HCT116 (cell line): ENCODE measurements at regions not wholly inside any gene's neighbourhood (a gene's known extent, or its start where the extent isn't known, plus 50 kb on each side); places are given as distances from the start of the nearest gene placed in this dataset.
"Not testable (repeated sequence)": the region's sequence is repeated elsewhere in the genome, so short reads cannot be mapped to it uniquely, and the experiment has no call there.

Experiments
- CTCF ChIP-seq, 3 experiments: fragments of 200-600 bp in 1 of 3; sonication (generic) in 1 of 3; IDR thresholded peaks in 2 of 3; conservative IDR thresholded peaks in 1 of 3; 2 replicates each; pipeline ENCODE4 v1.5.1; 2012 to 2017; ENCODE audit warnings: low read depth in 2 of 3, low read length in 2 of 3, antibody characterized with exemption in 1 of 3, borderline replicate concordance in 1 of 3, control low read depth in 1 of 3, mild to moderate bottlenecking in 1 of 3, mixed read lengths in 1 of 3, mixed run types in 1 of 3, moderate library complexity in 1 of 3; ENCODE audit not compliant: insufficient read depth in 1 of 3
- EGR1 ChIP-seq: IDR thresholded peaks from 2 replicates; pipeline ENCODE4 v1.6.1; 2012; ENCODE audit warnings: low read depth
- EZH2 ChIP-seq: fragments of 200-600 bp; sonication (generic); IDR thresholded peaks from 2 replicates; pipeline ENCODE4 v1.6.1; 2017; ENCODE audit warnings: antibody characterized with exemption, mixed run types
- FOSL1 ChIP-seq: IDR thresholded peaks from 2 replicates; pipeline ENCODE4 v1.6.1; 2012; ENCODE audit warnings: low read depth
- POLR2A ChIP-seq: IDR thresholded peaks from 2 replicates; pipeline ENCODE4 v1.7.0; 2011; ENCODE audit warnings: borderline replicate concordance; ENCODE audit not compliant: insufficient read depth, insufficient read length; ENCODE audit errors: extremely low read depth
- TF ChIP-seq, protein P1 (sequence below): IDR thresholded peaks from 2 replicates; pipeline ENCODE4 v1.6.1; 2012

DNA sequence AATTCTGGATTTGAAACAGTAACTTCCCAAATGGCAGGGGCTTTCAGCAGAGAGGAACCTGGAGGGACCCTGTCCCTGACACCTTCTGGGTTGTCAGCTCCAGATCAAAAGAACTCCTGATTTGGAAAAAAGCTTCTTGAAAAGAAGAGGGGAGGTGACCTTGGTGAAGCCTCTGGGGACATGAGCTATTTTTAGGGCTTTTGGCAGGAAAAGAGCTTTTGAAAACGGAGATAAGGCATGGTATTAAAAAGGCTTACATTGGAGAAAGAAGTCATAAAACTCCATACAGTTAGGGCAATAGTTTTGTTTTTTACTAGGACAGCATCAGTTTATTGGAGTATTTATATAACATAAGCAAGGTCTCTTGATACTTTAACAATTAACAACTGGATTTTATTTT is 72.5 kb upstream of the NIPA1 start:
- not testable (repeated sequence) for TF ChIP-seq CTCF (IDR thresholded peaks at IDR 0.05 in 2 of 3, conservative IDR thresholded peaks at IDR 0.05 in 1 of 3; ENCODE audit: borderline replicate concordance in 1 of 3, insufficient read depth in 1 of 3, low read depth in 2 of 3, low read length in 2 of 3); FOSL1; POLR2A; EGR1; EZH2
- TF ChIP-seq, protein P1, sequence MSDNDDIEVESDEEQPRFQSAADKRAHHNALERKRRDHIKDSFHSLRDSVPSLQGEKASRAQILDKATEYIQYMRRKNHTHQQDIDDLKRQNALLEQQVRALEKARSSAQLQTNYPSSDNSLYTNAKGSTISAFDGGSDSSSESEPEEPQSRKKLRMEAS = not testable (repeated sequence)
